ENCODE measurements at regions not wholly inside any gene's neighbourhood (a gene's known extent, or its start where the extent isn't known, plus 50 kb on each side); places are given as distances from the start of the nearest gene placed in this dataset.
A peak's percentile ranks its signal among the peaks of the same experiment; 100 is the strongest.

DNA sequence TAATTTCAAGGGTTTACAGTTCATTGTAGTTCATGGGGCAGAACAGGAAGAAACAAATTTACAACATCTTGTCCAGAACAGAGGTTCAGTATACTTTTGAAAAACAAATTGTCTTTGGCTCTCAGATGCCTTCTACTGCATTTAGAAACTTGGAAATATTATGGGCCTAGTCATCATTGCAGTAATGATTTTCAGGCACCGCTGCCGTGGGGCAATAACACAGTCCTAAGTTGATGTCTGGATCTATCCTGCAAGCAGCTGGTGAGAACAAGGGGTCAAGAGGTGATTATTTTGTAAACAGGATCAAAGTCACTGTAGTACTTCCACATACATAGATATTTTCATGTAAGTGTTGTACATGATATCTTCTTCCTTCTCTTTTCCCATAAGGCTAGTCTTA is 82.5 kb upstream of the CAST start:
- H3K4me3 ChIP-seq (ENCODE audit: insufficient read depth, low read depth, low read length, poor library complexity, severe bottlenecking), result no peak overlapping the region
- H3K9me3 ChIP-seq (ENCODE audit: control insufficient read depth, low read length), result no peaks in the 10 kb centered on the region
- H3K36me3 ChIP-seq (ENCODE audit: control insufficient read depth, insufficient read depth, low read length), result no peaks in the 10 kb centered on the region
- no peaks in the 10 kb centered on the region for H3K27me3 ChIP-seq (replicated peaks; ENCODE audit: control insufficient read depth, insufficient read depth, low read length, poor library complexity, severe bottlenecking)
- no peak for DNase-seq
- no peaks in the 10 kb centered on the region for H3K4me1 ChIP-seq (ENCODE audit: control insufficient read depth, insufficient read depth, low read length, poor library complexity, severe bottlenecking)
- H3K27ac ChIP-seq (ENCODE audit: insufficient read depth, low read length, poor library complexity, severe bottlenecking), result no peak overlapping the region

- no peak overlapping the region for H3K27ac ChIP-seq (ENCODE audit: insufficient read depth, low read length, poor library complexity, severe bottlenecking)
- no peaks in the 10 kb centered on the region for H3K4me1 ChIP-seq (ENCODE audit: control insufficient read depth, insufficient read depth, low read length, poor library complexity, severe bottlenecking)
- H3K36me3 ChIP-seq (ENCODE audit: control insufficient read depth, insufficient read depth, low read length), result no peaks in the 10 kb centered on the region
- no peak overlapping the region for H3K4me3 ChIP-seq (ENCODE audit: insufficient read depth, low read depth, low read length, poor library complexity, severe bottlenecking)
- H3K27me3 ChIP-seq (replicated peaks; ENCODE audit: control insufficient read depth, insufficient read depth, low read length, poor library complexity, severe bottlenecking), result no peaks in the 10 kb centered on the region
- H3K9me3 ChIP-seq (ENCODE audit: control insufficient read depth, low read length), result no peaks in the 10 kb centered on the region
- DNase-seq, result no peak
Measured at GRCh38 chr5:96582343-96582742, 79.8 kb upstream of the CAST start.

- H3K27me3 ChIP-seq (replicated peaks; ENCODE audit: control insufficient read depth, insufficient read depth, low read length, poor library complexity, severe bottlenecking), result no peaks in the 10 kb centered on the region
- no peaks in the 10 kb centered on the region for H3K36me3 ChIP-seq (ENCODE audit: control insufficient read depth, insufficient read depth, low read length)
- no peak for DNase-seq
- no peaks in the 10 kb centered on the region for H3K9me3 ChIP-seq (ENCODE audit: control insufficient read depth, low read length)
- H3K4me3 ChIP-seq (ENCODE audit: insufficient read depth, low read depth, low read length, poor library complexity, severe bottlenecking), result no peak overlapping the region
- no peak overlapping the region for H3K27ac ChIP-seq (ENCODE audit: insufficient read depth, low read length, poor library complexity, severe bottlenecking)
- H3K4me1 ChIP-seq (ENCODE audit: control insufficient read depth, insufficient read depth, low read length, poor library complexity, severe bottlenecking), result no peaks in the 10 kb centered on the region
Measured at GRCh38 chr5:96584712-96585111, 77.5 kb upstream of the CAST start.

- no peak overlapping the region for H3K27ac ChIP-seq (ENCODE audit: insufficient read depth, low read length, poor library complexity, severe bottlenecking)
- DNase-seq, result no peak
Measured at GRCh38 chr5:96588539-96588938, 73.6 kb upstream of the CAST start.

DNA sequence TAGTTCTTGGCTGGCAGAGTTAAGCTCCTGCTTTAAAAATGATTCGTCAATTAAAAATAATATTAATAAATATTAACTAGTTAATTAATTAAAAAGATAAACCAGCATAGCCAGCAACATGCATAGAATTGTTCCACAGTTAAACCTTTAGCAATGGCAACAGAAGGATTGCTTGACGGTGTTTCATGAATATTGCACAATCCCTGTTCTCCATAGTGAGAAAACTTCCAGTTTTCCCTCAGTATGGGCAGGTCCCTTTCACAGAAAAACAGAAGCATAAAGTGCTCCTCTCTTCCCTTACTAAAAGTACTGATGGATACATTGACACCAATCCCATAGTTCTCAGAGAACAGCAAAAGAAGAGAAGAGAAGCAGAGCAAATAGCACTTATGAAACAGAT is 71.4 kb upstream of the CAST start:
- Histone ChIP-seq H3K27ac (ENCODE audit: insufficient read depth, low read length, poor library complexity, severe bottlenecking) (no peak overlapping the region), H3K9me3 (ENCODE audit: control insufficient read depth, low read length) (no peaks in the 10 kb centered on the region), H3K4me1 (ENCODE audit: control insufficient read depth, insufficient read depth, low read length, poor library complexity, severe bottlenecking) (no peaks in the 10 kb centered on the region), H3K27me3 (replicated peaks; ENCODE audit: control insufficient read depth, insufficient read depth, low read length, poor library complexity, severe bottlenecking) (no peaks in the 10 kb centered on the region), H3K4me3 (ENCODE audit: insufficient read depth, low read depth, low read length, poor library complexity, severe bottlenecking) (no peak overlapping the region), H3K36me3 (ENCODE audit: control insufficient read depth, insufficient read depth, low read length) (no peaks in the 10 kb centered on the region)
- no peak for DNase-seq

More at GRCh38 chr5:96588539-96588938, 73.6 kb upstream of the CAST start:
- Histone ChIP-seq H3K4me1 (ENCODE audit: control insufficient read depth, insufficient read depth, low read length, poor library complexity, severe bottlenecking) (no peaks in the 10 kb centered on the region), H3K27me3 (replicated peaks; ENCODE audit: control insufficient read depth, insufficient read depth, low read length, poor library complexity, severe bottlenecking) (no peaks in the 10 kb centered on the region), H3K36me3 (ENCODE audit: control insufficient read depth, insufficient read depth, low read length) (no peaks in the 10 kb centered on the region), H3K9me3 (ENCODE audit: control insufficient read depth, low read length) (no peaks in the 10 kb centered on the region), H3K4me3 (ENCODE audit: insufficient read depth, low read depth, low read length, poor library complexity, severe bottlenecking) (no peak overlapping the region)

DNA sequence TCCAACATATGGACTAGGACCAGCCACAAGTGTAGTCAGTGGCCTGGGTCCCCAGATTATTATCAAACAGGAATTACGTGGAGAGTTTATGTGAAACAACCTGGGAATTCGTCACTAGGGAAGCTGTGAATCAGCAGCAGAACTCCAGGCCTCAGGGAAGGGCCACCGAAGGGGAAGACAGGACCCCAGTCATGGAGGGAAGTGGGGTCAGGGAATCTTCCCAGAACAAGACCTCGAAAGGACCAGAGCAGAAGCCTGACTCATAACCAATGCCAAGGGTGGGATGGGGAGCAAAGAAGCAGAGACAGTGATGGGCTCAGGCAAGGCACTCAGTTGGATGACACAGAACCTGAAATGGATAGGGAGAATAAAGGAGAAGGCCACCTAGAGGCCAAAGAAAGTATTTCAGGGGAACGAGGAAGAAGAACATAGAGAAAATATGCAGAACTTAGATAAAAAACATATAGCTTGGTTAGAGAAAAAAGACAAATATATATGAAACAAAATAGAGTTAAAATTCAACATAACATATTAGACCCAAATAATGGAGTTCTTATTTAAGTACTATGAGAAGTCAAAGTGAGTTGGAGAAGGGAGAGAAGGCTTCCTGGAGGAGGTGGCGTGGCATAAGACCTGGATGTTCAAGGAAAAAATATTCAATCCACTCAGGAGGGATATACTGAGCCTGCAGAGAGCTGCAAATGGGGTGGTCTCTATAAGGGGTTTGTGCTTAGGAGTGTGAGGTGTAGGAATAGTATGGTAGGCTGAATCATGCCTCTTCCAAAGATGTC is 66.7 kb upstream of the CAST start:
- Histone ChIP-seq H3K4me3 (ENCODE audit: insufficient read depth, low read depth, low read length, poor library complexity, severe bottlenecking) (no peak overlapping the region), H3K27me3 (replicated peaks; ENCODE audit: control insufficient read depth, insufficient read depth, low read length, poor library complexity, severe bottlenecking) (no peaks in the 10 kb centered on the region), H3K27ac (ENCODE audit: insufficient read depth, low read length, poor library complexity, severe bottlenecking) (no peak overlapping the region), H3K4me1 (ENCODE audit: control insufficient read depth, insufficient read depth, low read length, poor library complexity, severe bottlenecking) (no peaks in the 10 kb centered on the region), H3K9me3 (ENCODE audit: control insufficient read depth, low read length) (no peaks in the 10 kb centered on the region), H3K36me3 (ENCODE audit: control insufficient read depth, insufficient read depth, low read length) (no peaks in the 10 kb centered on the region)
- no peak for DNase-seq

GRCh38 chr5:96597438-96598020 is 64.6 kb upstream of the CAST start:
- DNase-seq, result no peak

GRCh38 chr5:96601200-96601599 is 61.0 kb upstream of the CAST start:
- Histone ChIP-seq H3K4me3 (ENCODE audit: insufficient read depth, low read depth, low read length, poor library complexity, severe bottlenecking) (no peak overlapping the region), H3K27me3 (replicated peaks; ENCODE audit: control insufficient read depth, insufficient read depth, low read length, poor library complexity, severe bottlenecking) (no peaks in the 10 kb centered on the region), H3K36me3 (ENCODE audit: control insufficient read depth, insufficient read depth, low read length) (no peaks in the 10 kb centered on the region), H3K27ac (ENCODE audit: insufficient read depth, low read length, poor library complexity, severe bottlenecking) (no peak overlapping the region), H3K9me3 (ENCODE audit: control insufficient read depth, low read length) (no peaks in the 10 kb centered on the region), H3K4me1 (ENCODE audit: control insufficient read depth, insufficient read depth, low read length, poor library complexity, severe bottlenecking) (no peaks in the 10 kb centered on the region)
- no peak for DNase-seq

More at GRCh38 chr5:96597438-96598020, 64.6 kb upstream of the CAST start:
- Histone ChIP-seq H3K36me3 (ENCODE audit: control insufficient read depth, insufficient read depth, low read length) (no peaks in the 10 kb centered on the region), H3K27me3 (replicated peaks; ENCODE audit: control insufficient read depth, insufficient read depth, low read length, poor library complexity, severe bottlenecking) (no peaks in the 10 kb centered on the region), H3K4me1 (ENCODE audit: control insufficient read depth, insufficient read depth, low read length, poor library complexity, severe bottlenecking) (no peaks in the 10 kb centered on the region), H3K27ac (ENCODE audit: insufficient read depth, low read length, poor library complexity, severe bottlenecking) (no peak overlapping the region), H3K9me3 (ENCODE audit: control insufficient read depth, low read length) (no peaks in the 10 kb centered on the region), H3K4me3 (ENCODE audit: insufficient read depth, low read depth, low read length, poor library complexity, severe bottlenecking) (no peak overlapping the region)

GRCh38 chr5:96601715-96602244 is 60.4 kb upstream of the CAST start:
- no peak overlapping the region for H3K27ac ChIP-seq (ENCODE audit: insufficient read depth, low read length, poor library complexity, severe bottlenecking)

GRCh38 chr5:96602776-96603175 is 59.4 kb upstream of the CAST start:
- no peak for DNase-seq
- Histone ChIP-seq H3K4me3 (ENCODE audit: insufficient read depth, low read depth, low read length, poor library complexity, severe bottlenecking) (no peak overlapping the region), H3K4me1 (ENCODE audit: control insufficient read depth, insufficient read depth, low read length, poor library complexity, severe bottlenecking) (no peaks in the 10 kb centered on the region), H3K36me3 (ENCODE audit: control insufficient read depth, insufficient read depth, low read length) (no peaks in the 10 kb centered on the region), H3K27me3 (replicated peaks; ENCODE audit: control insufficient read depth, insufficient read depth, low read length, poor library complexity, severe bottlenecking) (no peaks in the 10 kb centered on the region), H3K9me3 (ENCODE audit: control insufficient read depth, low read length) (no peaks in the 10 kb centered on the region), H3K27ac (ENCODE audit: insufficient read depth, low read length, poor library complexity, severe bottlenecking) (no peak overlapping the region)

More at GRCh38 chr5:96601715-96602244, 60.4 kb upstream of the CAST start:
- Histone ChIP-seq H3K4me1 (ENCODE audit: control insufficient read depth, insufficient read depth, low read length, poor library complexity, severe bottlenecking) (no peaks in the 10 kb centered on the region), H3K36me3 (ENCODE audit: control insufficient read depth, insufficient read depth, low read length) (no peaks in the 10 kb centered on the region), H3K9me3 (ENCODE audit: control insufficient read depth, low read length) (no peaks in the 10 kb centered on the region), H3K27me3 (replicated peaks; ENCODE audit: control insufficient read depth, insufficient read depth, low read length, poor library complexity, severe bottlenecking) (no peaks in the 10 kb centered on the region), H3K4me3 (ENCODE audit: insufficient read depth, low read depth, low read length, poor library complexity, severe bottlenecking) (no peak overlapping the region)
- DNase-seq, result peak; percentile 3 to 33 (median 7)
